HUES64 (cell line): ENCODE measurements at regions not wholly inside any gene's neighbourhood (a gene's known extent, or its start where the extent isn't known, plus 50 kb on each side); places are given as distances from the start of the nearest gene placed in this dataset.

Source experiments
- H3K27ac ChIP-seq: 2 replicates; pipeline ENCODE4 v1.7.0; 2013; ENCODE audit warnings: low read depth, low read length, inconsistent platforms
- H3K27me3 ChIP-seq: 2 replicates; pipeline ENCODE4 v1.6.1; 2013; ENCODE audit warnings: mild to moderate bottlenecking, low read length; ENCODE audit not compliant: insufficient read depth
- H3K36me3 ChIP-seq: 2 replicates; pipeline ENCODE4 v1.6.1; 2013; ENCODE audit warnings: mild to moderate bottlenecking, low read length; ENCODE audit not compliant: insufficient read depth
- H3K4me1 ChIP-seq: 2 replicates; pipeline ENCODE4 v1.6.1; 2013; ENCODE audit warnings: mild to moderate bottlenecking, low read length, moderate library complexity; ENCODE audit not compliant: insufficient read depth
- H3K4me3 ChIP-seq: 2 replicates; pipeline ENCODE4 v1.5.1; 2013; ENCODE audit warnings: mild to moderate bottlenecking, low read length, moderate library complexity
- H3K9ac ChIP-seq: 2 replicates; pipeline ENCODE4 v1.6.1; 2013; ENCODE audit warnings: mild to moderate bottlenecking, low read depth, low read length
- H3K9me3 ChIP-seq: 2 replicates; pipeline ENCODE4 v1.6.1; 2013; ENCODE audit warnings: low read depth, low read length; ENCODE audit not compliant: insufficient read depth
- whole genome bisulfite sequencing: fragments of 150-250, 120-280 bp; methylation state at CpG from one replicate; pipeline ENCODE4 v1.1.7; 2013; ENCODE audit warnings: missing lambda C conversion rate; 5-methylcytosine and 5-hydroxymethylcytosine counted together

DNA sequence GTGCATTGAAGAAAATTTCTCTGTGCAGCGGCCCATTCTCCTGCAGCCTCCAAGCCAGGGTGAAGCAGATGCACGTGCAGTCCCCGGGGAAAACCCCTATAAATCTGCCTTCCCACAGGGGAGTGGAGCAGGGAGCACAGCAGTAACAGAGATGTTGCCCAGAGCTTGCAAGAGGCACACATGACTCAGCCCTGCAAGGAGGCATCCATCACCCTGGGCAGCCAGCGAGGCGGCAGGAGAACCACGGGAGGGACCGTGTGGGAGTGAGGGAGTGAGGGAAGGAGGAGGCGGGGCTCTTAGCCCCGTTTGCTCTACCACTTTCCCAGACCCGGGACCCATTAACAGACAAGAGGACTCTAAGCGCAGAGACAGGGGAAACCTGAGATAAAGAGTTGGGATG is 96.2 kb upstream of the ARAP3 start:
- Histone ChIP-seq H3K4me3 (no peak overlapping the region), H3K27ac (no peak overlapping the region), H3K36me3 (no peaks in the 10 kb centered on the region), H3K4me1 (peaks cover 13% of the 10 kb centered on the region), H3K9me3 (no peaks in the 10 kb centered on the region), H3K9ac (no peak overlapping the region), H3K27me3 (no peaks in the 10 kb centered on the region)
- 51% methylated on average over 11 of the region's 11 CpGs for WGBS

DNA sequence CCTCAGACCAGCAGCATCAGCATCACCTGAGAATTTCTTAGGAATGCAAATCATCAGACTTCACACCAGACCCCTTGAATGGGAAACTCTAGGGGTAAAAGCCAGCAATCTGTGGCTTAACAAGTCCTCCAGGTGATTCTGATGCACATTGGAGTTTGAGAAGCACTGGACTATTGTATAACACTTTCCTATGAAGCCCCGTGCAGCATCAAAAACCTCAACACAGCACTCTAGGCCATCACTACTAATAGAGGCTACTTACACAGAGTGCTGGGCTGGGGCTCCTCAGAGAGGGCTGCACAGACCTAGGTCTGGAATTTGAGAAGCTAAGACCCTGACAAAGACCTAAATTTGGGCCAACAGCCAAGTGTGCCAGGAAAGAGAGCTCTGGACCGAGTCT is 95.7 kb upstream of the ARAP3 start:
- H3K9me3 ChIP-seq: no peaks in the 10 kb centered on the region
- no peaks in the 10 kb centered on the region for H3K27me3 ChIP-seq
- peaks cover 12% of the 10 kb centered on the region for H3K4me1 ChIP-seq
- no peaks in the 10 kb centered on the region for H3K36me3 ChIP-seq
- 84% methylated on average over 2 of the region's 2 CpGs for WGBS
- no peak overlapping the region for H3K4me3 ChIP-seq
- H3K9ac ChIP-seq: no peak overlapping the region
- no peak overlapping the region for H3K27ac ChIP-seq

DNA sequence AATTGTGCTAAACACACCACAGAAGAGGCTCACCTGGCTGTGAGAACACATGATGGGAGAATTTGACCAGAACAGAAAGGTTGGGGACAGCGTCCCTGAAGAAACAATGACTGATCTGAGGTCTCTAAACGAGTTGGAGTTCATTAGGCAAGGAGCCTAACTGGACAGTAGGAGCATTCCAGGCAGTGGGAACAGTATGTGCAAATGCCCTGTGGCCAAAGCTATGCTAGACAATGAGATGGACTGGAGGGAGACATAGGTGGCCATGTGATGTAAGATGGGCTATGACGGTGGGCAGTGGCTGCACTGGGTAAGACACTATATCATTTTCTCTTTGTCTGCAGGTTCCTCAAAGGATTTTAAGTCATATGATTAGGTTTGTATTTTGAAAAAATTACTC is 95.1 kb upstream of the ARAP3 start:
- WGBS: 94% methylated on average over 3 of the region's 3 CpGs
- Histone ChIP-seq H3K36me3 (no peaks in the 10 kb centered on the region), H3K4me3 (no peak overlapping the region), H3K27me3 (no peaks in the 10 kb centered on the region), H3K9ac (no peak overlapping the region), H3K27ac (no peak overlapping the region), H3K4me1 (peaks cover 12% of the 10 kb centered on the region), H3K9me3 (no peaks in the 10 kb centered on the region)

DNA sequence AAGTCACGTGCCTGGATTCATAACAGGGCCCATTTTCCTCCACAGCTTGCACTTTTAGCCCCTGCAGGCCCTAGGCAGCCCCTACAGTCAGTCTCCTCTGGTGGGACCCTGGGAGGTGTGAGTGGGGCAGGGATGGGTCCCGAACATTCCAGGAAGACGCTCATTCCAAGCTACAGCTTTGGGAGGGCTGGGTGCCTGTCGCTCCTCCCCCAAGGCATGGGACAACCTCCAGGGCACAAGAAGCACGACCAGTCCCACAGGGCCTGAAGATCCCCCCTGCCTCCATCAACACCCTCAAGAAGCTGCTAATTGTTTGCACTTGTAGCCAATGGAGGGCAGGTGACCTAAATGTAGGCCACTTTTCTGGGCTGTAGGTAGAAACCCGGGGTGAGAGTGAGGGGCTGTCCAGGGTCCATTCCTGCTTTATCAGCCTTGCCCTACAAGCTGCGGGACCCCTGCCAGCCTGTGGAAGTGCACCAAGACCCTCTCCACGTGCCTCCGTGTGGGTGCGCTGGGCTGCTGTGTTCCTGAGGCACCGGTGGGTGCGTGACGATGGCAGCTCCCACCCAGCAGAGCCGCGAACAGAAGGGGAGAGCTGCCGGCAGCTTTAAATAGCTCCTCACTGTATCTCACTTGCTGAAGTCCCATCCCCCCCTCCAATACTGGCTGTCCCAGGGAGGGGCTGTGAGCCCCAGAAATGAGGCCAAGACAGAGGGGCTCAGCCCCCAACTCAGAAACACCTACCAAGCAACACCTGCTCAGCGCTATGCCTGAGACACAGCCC is 91.9 kb upstream of the ARAP3 start:
- Histone ChIP-seq H3K9ac (0 out of 2 replicates have a peak overlapping the region, but pooled peaks have one; percentile 2), H3K9me3 (no peaks in the 10 kb centered on the region), H3K4me3 (no peak overlapping the region), H3K36me3 (no peaks in the 10 kb centered on the region), H3K4me1 (peaks cover 22% of the 10 kb centered on the region), H3K27ac (no peak overlapping the region), H3K27me3 (no peaks in the 10 kb centered on the region)
- WGBS: 76% methylated on average over 17 of the region's 17 CpGs

DNA sequence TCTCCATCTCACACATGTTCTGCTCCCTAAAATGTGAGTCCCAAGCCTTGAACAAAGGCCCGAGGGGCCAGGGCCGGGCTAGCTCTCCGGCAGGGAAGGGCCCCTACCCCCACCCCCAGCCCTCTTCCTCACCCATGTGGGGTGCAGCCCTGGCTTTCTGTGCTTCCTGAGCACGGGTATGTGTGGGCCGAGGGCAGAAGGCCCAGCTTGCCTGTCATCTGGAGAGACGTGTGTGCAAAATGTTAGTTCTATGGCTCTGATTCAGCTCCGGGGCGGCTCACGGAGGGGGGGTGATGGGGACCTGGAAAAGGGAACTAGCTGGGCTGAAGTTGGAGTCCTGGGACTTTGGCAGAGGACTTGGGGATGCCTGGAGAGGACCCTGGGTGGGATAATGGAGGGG is 90.3 kb upstream of the ARAP3 start:
- no peak overlapping the region for H3K9ac ChIP-seq
- H3K27me3 ChIP-seq: no peaks in the 10 kb centered on the region
- 84% methylated on average over 9 of the region's 9 CpGs for WGBS

DNA sequence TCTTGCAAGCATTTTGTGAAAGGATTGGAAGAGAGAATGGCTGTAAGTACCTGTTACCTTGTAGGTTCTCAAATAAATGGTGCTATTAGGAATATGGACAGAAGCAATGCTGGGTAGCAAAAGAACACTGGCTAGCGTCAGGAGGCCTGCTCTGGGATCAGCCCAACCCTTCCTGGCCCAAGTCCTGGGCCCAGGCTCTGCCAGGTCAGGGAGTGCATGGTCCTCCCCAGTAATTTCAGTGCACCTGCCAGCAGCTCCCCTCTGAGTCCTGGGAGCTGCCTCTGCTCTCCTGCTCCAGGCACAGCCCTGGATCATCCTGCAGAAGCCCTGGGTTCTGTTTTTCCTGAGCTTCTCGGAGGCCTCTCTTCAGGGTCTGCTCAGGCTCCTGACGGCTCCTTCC is 89.5 kb upstream of the ARAP3 start:
- H3K9ac ChIP-seq: no peak overlapping the region
- no peaks in the 10 kb centered on the region for H3K27me3 ChIP-seq

More for the DNA sequence above, 90.3 kb upstream of the ARAP3 start:
- Histone ChIP-seq H3K4me1 (peaks cover 22% of the 10 kb centered on the region), H3K9me3 (no peaks in the 10 kb centered on the region), H3K27ac (no peak overlapping the region), H3K36me3 (no peaks in the 10 kb centered on the region), H3K4me3 (no peak overlapping the region)

DNA sequence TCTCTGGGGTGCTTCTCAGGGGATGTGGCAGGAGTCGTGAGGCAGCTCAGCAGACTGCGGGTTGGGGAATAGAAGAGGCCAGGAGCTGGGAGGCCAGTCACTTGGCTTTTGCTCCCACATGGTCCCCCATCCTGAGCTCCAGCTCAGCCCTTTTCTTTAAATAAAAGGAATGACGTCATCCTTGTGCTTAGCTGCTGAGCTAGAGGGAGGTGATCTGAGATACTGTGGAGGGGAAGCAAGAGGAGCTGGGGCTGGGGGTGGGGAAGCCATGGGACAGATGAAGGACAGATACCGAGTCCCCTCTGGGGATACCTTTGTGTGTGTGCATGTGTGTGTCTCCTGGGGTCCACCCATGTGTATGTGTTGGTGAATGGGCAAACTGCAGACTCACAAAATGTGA is 89.0 kb upstream of the ARAP3 start:
- H3K4me3 ChIP-seq: no peak overlapping the region
- no peak overlapping the region for H3K9ac ChIP-seq
- WGBS: 51% methylated on average over 4 of the region's 4 CpGs
- H3K4me1 ChIP-seq: peaks cover 22% of the 10 kb centered on the region
- H3K36me3 ChIP-seq: no peaks in the 10 kb centered on the region
- H3K27ac ChIP-seq: no peak overlapping the region
- H3K9me3 ChIP-seq: no peaks in the 10 kb centered on the region
- H3K27me3 ChIP-seq: no peaks in the 10 kb centered on the region

More for the DNA sequence above, 89.5 kb upstream of the ARAP3 start:
- no peak overlapping the region for H3K4me3 ChIP-seq
- no peaks in the 10 kb centered on the region for H3K9me3 ChIP-seq
- peaks cover 22% of the 10 kb centered on the region for H3K4me1 ChIP-seq
- no peak overlapping the region for H3K27ac ChIP-seq
- no peaks in the 10 kb centered on the region for H3K36me3 ChIP-seq
- 70% methylated on average over 3 of the region's 3 CpGs for WGBS

DNA sequence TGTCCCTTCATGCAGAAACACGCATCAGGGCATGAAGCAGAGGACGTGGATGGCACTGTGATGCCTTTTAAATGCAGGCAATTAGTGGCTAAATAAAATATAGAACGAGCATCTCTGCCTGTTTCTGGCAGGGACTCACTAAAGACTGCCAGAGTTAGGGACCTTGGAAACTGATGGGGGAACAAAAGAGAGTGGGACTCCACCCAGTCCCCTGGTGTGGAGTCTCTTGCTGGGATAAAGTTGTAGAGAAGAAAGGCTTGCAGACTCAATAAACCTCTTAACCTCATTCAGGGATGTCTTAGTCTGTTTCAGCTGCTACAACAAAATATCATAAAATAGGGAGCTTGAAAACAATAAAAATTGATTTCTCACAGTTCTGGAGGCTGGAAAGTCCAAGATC is 87.6 kb upstream of the ARAP3 start:
- WGBS: 77% methylated on average over 3 of the region's 3 CpGs
- Histone ChIP-seq H3K27ac (no peak overlapping the region), H3K9ac (no peak overlapping the region), H3K4me3 (no peak overlapping the region), H3K27me3 (no peaks in the 10 kb centered on the region), H3K36me3 (no peaks in the 10 kb centered on the region), H3K9me3 (no peaks in the 10 kb centered on the region), H3K4me1 (peaks cover 22% of the 10 kb centered on the region)

DNA sequence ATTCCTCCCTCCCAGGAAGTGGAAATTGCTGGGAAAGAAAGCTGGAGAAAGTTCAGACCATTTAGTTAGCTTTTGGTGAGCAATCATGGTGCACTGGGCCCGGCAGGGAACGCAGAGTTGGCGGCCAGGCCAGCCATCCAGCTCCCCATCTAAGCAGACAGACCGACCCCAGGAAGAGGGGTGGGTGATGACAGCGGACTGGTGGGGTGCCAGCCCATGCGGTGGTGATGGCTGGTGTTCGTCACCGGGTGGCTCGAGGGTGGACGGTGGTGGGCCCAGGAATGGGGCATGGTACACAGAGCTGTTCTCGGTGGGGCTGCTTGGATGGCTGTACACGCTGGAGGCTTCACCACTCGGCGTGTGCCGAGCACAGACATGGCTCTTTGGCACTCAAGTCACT is 85.6 kb upstream of the ARAP3 start:
- 95% methylated on average over 15 of the region's 15 CpGs for WGBS
- peaks cover 15% of the 10 kb centered on the region for H3K4me1 ChIP-seq
- H3K27ac ChIP-seq: no peak overlapping the region
- H3K36me3 ChIP-seq: no peaks in the 10 kb centered on the region
- H3K9ac ChIP-seq: no peak overlapping the region
- H3K4me3 ChIP-seq: no peak overlapping the region
- H3K27me3 ChIP-seq: no peaks in the 10 kb centered on the region
- no peaks in the 10 kb centered on the region for H3K9me3 ChIP-seq

DNA sequence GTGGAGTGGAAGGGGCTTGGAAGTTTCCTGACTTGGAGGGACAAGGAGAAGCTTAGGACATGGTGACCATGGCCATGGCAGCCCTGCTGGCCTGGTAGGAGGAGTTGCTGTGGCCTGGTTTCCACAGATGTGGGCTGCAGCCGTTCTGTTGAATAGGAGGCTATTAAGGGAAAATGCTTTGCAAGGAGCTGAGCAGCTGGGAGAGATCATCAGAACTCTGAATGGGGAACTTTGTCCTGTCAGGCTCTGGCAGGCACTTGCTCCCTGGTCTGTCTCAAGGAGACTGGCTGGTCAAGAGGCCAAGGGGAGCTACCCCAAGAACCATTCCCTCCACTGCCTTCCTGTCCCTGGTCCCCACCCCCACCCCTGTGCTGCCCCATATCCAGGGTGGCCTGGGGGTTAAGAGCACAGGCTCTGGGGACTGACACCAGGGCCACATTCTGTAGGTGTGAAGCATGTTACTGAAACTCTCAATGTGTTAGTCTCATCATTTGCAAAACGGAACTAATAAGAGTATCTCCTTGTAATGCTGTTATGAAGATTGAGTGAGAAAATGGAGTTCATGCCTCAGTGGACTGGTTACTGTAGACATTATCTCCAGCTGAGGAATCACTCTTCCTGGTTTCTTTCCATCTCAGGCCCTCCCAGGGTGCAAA is 84.0 kb upstream of the ARAP3 start:
- 85% methylated on average over 2 of the region's 2 CpGs for WGBS
- Histone ChIP-seq H3K4me3 (no peak overlapping the region), H3K9me3 (no peaks in the 10 kb centered on the region), H3K27ac (no peak overlapping the region), H3K27me3 (no peaks in the 10 kb centered on the region; the same call in 1 of the 2 replicates), H3K4me1 (peaks cover 5% of the 10 kb centered on the region), H3K36me3 (no peaks in the 10 kb centered on the region), H3K9ac (no peak overlapping the region)

DNA sequence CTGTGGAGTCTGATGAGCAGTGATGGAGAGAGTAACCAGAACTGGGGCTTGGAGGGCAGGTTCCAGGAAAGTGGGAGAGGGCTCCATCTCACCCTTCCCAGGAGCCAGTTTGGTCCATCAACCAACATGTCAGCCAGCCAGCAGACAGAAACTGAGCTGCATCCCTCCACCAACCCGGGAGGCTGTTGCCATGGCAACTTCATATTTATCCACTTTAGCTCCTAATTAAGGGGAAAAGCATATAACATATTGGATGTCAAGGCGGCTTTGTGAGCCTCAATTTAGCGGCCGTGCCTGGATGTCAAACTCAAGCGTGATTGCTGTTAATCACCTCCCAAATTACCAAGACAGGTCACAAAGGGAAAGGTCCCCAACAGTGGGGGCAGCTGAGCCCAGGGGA is 81.5 kb upstream of the ARAP3 start:
- no peak overlapping the region for H3K4me3 ChIP-seq
- no peak overlapping the region for H3K9ac ChIP-seq
- no peaks in the 10 kb centered on the region for H3K36me3 ChIP-seq
- H3K9me3 ChIP-seq: no peaks in the 10 kb centered on the region
- no peaks in the 10 kb centered on the region; the same call in 1 of the 2 replicates for H3K27me3 ChIP-seq
- peaks cover 16% of the 10 kb centered on the region for H3K4me1 ChIP-seq
- 91% methylated on average over 5 of the region's 5 CpGs for WGBS
- no peak overlapping the region for H3K27ac ChIP-seq
